Fibroblast of lung (primary cell): ENCODE measurements at regions not wholly inside any gene's neighbourhood (a gene's known extent, or its start where the extent isn't known, plus 50 kb on each side); places are given as distances from the start of the nearest gene placed in this dataset.

Experiments used
- DNase-seq, 2 donors: peaks; one replicate each; pipeline versions ENCODE4 v3.0.0 to v3.0.0-alpha.2; 2010; ENCODE audit warnings: low read depth in 2 of 2
- H2AFZ ChIP-seq: 2 replicates; pipeline ENCODE4 v1.5.1; 2012; ENCODE audit warnings: low read length, control low read depth, inconsistent platforms
- H3K27ac ChIP-seq: 2 replicates; pipeline ENCODE4 v1.5.1; 2011; ENCODE audit warnings: low read length, control low read depth; ENCODE audit not compliant: insufficient read depth
- H3K27me3 ChIP-seq: 2 replicates; pipeline ENCODE4 v1.5.1; 2011; ENCODE audit warnings: mild to moderate bottlenecking, low read length; ENCODE audit not compliant: control insufficient read depth, insufficient read depth
- H3K36me3 ChIP-seq: 2 replicates; pipeline ENCODE4 v1.5.1; 2011; ENCODE audit warnings: low read length; ENCODE audit not compliant: control insufficient read depth, insufficient read depth
- H3K4me1 ChIP-seq: 2 replicates; pipeline ENCODE4 v1.5.1; 2011; ENCODE audit warnings: low read length; ENCODE audit not compliant: control insufficient read depth, insufficient read depth; ENCODE audit errors: extremely low read depth
- H3K4me2 ChIP-seq: 2 replicates; pipeline ENCODE4 v1.5.1; 2011; ENCODE audit warnings: low read length, control low read depth; ENCODE audit not compliant: insufficient read depth; ENCODE audit errors: extremely low read depth
- H3K4me3 ChIP-seq, 4 experiments: fragments of 200-600 bp in 1 of 4; sonication (generic) in 1 of 4; replicated peaks in 1 of 4; 2 replicates each; pipeline ENCODE4 v1.5.1; 2011 to 2016; ENCODE audit warnings: low read length in 4 of 4, low read depth in 3 of 4, mild to moderate bottlenecking in 3 of 4, control low read depth in 2 of 4, inconsistent platforms in 1 of 4, mixed read lengths in 1 of 4; ENCODE audit not compliant: insufficient read depth in 1 of 4; ENCODE audit errors: control extremely low read depth in 1 of 4
- H3K79me2 ChIP-seq: 2 replicates; pipeline ENCODE4 v1.5.1; 2012; ENCODE audit warnings: mild to moderate bottlenecking, low read length, inconsistent platforms; ENCODE audit not compliant: control insufficient read depth, insufficient read depth
- H3K9ac ChIP-seq: 2 replicates; pipeline ENCODE4 v1.5.1; 2011; ENCODE audit warnings: mild to moderate bottlenecking, low read length, control low read depth; ENCODE audit not compliant: insufficient read depth
- H3K9me3 ChIP-seq: 2 replicates; pipeline ENCODE4 v1.5.1; 2012; ENCODE audit warnings: low read depth, low read length; ENCODE audit not compliant: control insufficient read depth, insufficient read depth
- H4K20me1 ChIP-seq: 2 replicates; pipeline ENCODE4 v1.5.1; 2011; ENCODE audit warnings: low read length; ENCODE audit not compliant: control insufficient read depth, insufficient read depth; ENCODE audit errors: extremely low read depth
- CTCF ChIP-seq, 2 donors: IDR thresholded peaks in 1 of 2; conservative IDR thresholded peaks in 1 of 2; 1 replicate in 1 of 2; 2 replicates in 1 of 2; pipeline ENCODE4 v1.5.1; 2011 to 2012; ENCODE audit warnings: low read length in 2 of 2, control low read depth in 1 of 2, inconsistent platforms in 1 of 2, low read depth in 1 of 2, mild to moderate bottlenecking in 1 of 2
- EZH2 ChIP-seq: IDR thresholded peaks from 2 replicates; pipeline ENCODE4 v1.5.1; 2012; ENCODE audit warnings: low read length, control low read depth, mild to moderate bottlenecking; ENCODE audit errors: missing control alignments

DNA sequence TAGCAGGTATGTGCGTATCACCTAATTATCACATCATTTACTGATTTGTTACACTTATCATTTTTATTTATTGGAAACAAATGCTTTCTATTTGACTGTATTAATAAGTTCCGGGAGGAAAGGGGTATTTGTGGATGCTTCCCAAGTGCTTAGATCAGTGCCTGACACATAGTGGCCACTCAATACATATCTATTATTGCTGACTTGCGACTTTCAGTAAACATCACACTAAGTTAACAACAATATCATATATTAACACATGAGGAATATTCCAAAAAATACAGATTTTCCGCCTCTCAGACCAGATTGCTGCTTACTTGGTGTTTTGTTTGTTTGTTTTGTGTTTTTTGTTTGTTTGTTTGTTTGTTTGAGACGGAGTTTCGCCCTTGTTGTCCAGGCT lies 52.6 kb upstream of the ZFP42 start:
- H3K9me3 ChIP-seq = no peaks in the 10 kb centered on the region
- no peak overlapping the region for H3K4me3 ChIP-seq
- no peak overlapping the region for H3K9ac ChIP-seq
- no peak overlapping the region for H3K27ac ChIP-seq
- no peaks in the 10 kb centered on the region for H4K20me1 ChIP-seq
- TF ChIP-seq EZH2 = no peak
- no peak for TF ChIP-seq CTCF (conservative IDR thresholded peaks at IDR 0.05 in 1 of 2, IDR thresholded peaks at IDR 0.05 in 1 of 2; ENCODE audit: low read depth in 1 of 2, low read length in 2 of 2)
- H3K79me2 ChIP-seq = no peaks in the 10 kb centered on the region
- no peak overlapping the region for H3K4me2 ChIP-seq
- H3K36me3 ChIP-seq = no peaks in the 10 kb centered on the region
- no peaks in the 10 kb centered on the region for H3K27me3 ChIP-seq
- no peaks in the 10 kb centered on the region for H3K4me1 ChIP-seq
- DNase-seq = no peak
- no peak overlapping the region for H2AFZ ChIP-seq

- H3K9me3 ChIP-seq = no peaks in the 10 kb centered on the region
Observed at GRCh38 chr4:187944179-187944578, 51.4 kb upstream of the ZFP42 start.

More at GRCh38 chr4:187944179-187944578, 51.4 kb upstream of the ZFP42 start:
- no peak overlapping the region for H2AFZ ChIP-seq
- H3K4me2 ChIP-seq = no peak overlapping the region
- DNase-seq = no peak
- H3K27ac ChIP-seq = no peak overlapping the region
- no peaks in the 10 kb centered on the region for H3K4me1 ChIP-seq
- H4K20me1 ChIP-seq = no peaks in the 10 kb centered on the region
- no peak overlapping the region for H3K9ac ChIP-seq
- H3K4me3 ChIP-seq = no peak overlapping the region
- no peak for TF ChIP-seq EZH2
- TF ChIP-seq CTCF (conservative IDR thresholded peaks at IDR 0.05 in 1 of 2, IDR thresholded peaks at IDR 0.05 in 1 of 2; ENCODE audit: low read depth in 1 of 2, low read length in 2 of 2) = no peak
- H3K27me3 ChIP-seq = no peaks in the 10 kb centered on the region
- H3K36me3 ChIP-seq = no peaks in the 10 kb centered on the region
- H3K79me2 ChIP-seq = no peaks in the 10 kb centered on the region
